C4-2B (cell line): ENCODE measurements at regions not wholly inside any gene's neighbourhood (a gene's known extent, or its start where the extent isn't known, plus 50 kb on each side); places are given as distances from the start of the nearest gene placed in this dataset.

ENCODE experiments used
- CTCF ChIP-seq: fragments of 450-650 bp; conservative IDR thresholded peaks from 2 replicates; pipeline ENCODE4 v1.5.1; 2017; ENCODE audit warnings: mild to moderate bottlenecking
- ZFX ChIP-seq: fragments of 450-650 bp; IDR thresholded peaks from 2 replicates; pipeline ENCODE4 v1.6.1; 2017

DNA sequence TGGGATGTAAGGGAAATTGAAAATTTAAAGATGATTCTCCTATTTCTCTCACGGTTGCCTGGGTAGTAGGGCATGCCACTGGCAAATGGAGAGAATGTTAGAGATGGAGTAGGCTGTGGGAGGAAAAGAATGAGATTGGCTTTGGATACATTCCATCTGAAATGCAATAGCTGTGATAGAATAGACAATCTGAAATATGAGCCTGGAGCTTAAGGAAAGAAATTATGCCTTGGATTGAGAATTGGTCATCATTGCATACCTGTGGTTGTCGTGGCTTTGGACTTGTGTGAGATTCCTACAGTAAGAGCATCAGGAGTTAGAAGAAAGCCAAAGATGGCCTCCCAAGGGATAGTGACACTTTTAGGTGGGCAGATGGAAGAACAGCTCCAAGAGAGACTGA is 305.1 kb upstream of the SLC10A2 start:
- no peak for TF ChIP-seq CTCF
- no peak for TF ChIP-seq ZFX
